GM10266 (cell line): ENCODE measurements at regions not wholly inside any gene's neighbourhood (a gene's known extent, or its start where the extent isn't known, plus 50 kb on each side); places are given as distances from the start of the nearest gene placed in this dataset.

ENCODE experiments used
- DNase-seq: peaks from one replicate; pipeline ENCODE4 v3.0.0; 2012; ENCODE audit errors: extremely low spot score
- TF ChIP-seq, protein P1 (sequence below): IDR thresholded peaks from 2 replicates; pipeline ENCODE4 v1.5.1; 2012; ENCODE audit warnings: mild to moderate bottlenecking, low read depth; ENCODE audit not compliant: control insufficient read depth, insufficient read depth; ENCODE audit errors: missing control alignments

- DNase-seq: no peak
- TF ChIP-seq, protein P1, sequence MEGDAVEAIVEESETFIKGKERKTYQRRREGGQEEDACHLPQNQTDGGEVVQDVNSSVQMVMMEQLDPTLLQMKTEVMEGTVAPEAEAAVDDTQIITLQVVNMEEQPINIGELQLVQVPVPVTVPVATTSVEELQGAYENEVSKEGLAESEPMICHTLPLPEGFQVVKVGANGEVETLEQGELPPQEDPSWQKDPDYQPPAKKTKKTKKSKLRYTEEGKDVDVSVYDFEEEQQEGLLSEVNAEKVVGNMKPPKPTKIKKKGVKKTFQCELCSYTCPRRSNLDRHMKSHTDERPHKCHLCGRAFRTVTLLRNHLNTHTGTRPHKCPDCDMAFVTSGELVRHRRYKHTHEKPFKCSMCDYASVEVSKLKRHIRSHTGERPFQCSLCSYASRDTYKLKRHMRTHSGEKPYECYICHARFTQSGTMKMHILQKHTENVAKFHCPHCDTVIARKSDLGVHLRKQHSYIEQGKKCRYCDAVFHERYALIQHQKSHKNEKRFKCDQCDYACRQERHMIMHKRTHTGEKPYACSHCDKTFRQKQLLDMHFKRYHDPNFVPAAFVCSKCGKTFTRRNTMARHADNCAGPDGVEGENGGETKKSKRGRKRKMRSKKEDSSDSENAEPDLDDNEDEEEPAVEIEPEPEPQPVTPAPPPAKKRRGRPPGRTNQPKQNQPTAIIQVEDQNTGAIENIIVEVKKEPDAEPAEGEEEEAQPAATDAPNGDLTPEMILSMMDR: no peak
These were observed 70.0 kb upstream of the ZSWIM6 start for GRCh38 chr5:61262080-61262479.

DNA sequence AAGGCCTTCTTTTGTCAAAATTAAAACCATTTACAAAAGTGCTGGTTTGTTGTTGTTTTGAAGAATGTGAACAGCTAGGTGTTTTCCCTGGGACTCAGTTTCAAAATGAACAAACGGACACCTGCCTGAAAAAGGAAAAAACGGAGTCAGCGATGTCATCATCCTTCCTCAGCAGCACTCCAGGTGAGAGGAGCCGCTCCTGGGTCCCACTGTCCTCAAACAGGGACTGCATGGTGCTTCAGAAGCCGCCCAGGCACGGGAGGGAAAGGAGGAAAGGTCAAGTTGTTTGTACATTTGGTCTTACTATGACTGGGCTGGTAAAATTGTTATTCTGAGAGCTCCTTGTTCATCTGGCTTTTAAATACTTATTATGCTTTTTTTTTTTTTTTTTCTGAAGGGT is 69.0 kb upstream of the ZSWIM6 start:
- DNase-seq: no peak
- TF ChIP-seq, protein P1: no peak

DNA sequence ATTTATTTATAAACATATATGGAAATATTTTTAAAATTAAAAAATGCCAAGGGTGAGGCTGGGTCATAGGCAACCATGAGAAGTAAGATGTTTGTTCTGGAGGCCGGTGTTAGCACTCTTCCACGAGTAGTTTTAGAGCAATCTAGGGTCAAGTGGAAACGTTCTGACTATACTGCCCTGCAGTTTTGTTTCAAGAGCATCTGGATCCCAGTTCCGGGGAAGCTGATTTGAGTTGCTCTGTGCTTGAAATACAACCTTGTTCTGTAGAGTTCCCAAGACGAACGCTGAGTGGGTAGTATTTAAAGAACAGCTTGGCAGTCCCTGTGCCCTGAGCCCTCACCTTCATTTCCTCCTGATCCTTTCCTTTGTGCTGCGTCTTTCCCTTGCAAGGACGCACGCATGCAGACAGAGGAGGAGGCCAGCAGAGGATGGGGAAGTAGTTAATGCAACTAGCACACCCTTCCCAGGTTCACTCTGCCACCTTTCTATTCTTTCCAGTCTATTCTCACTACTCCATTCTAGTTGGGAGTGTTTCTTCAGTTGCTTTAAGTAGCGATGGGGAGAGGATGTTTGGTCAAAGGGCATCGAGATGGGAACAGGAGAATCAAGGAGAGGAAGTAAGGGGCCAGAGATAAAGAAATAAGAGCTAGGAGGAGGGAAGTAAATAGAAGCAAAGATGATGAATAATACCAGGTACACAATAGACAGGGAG is 68.3 kb upstream of the ZSWIM6 start:
- no peak for DNase-seq
- TF ChIP-seq, protein P1: no peak

DNA sequence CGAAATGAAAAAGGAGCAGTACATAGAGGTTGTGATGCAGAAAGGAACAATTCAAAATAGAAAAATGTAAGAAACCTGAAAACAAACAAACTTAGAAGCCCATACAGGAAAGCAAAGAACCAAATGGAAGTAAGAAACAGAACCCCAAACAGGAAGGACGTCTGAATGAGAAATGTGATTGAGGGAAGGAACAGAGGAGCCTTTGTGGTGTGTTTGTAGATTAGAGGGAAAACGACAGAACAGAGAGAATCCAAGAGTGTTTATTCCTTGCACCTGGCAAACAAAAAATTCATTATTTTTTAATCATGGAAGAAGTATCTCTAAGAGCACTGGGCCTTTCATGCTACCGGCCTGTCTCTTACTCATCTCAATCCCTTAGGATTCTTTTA is 67.8 kb upstream of the ZSWIM6 start:
- TF ChIP-seq, protein P1: no peak
- DNase-seq: no peak

- no peak for DNase-seq
- TF ChIP-seq, protein P1: no peak
These were observed 64.9 kb upstream of the ZSWIM6 start for GRCh38 chr5:61267116-61267515.

DNA sequence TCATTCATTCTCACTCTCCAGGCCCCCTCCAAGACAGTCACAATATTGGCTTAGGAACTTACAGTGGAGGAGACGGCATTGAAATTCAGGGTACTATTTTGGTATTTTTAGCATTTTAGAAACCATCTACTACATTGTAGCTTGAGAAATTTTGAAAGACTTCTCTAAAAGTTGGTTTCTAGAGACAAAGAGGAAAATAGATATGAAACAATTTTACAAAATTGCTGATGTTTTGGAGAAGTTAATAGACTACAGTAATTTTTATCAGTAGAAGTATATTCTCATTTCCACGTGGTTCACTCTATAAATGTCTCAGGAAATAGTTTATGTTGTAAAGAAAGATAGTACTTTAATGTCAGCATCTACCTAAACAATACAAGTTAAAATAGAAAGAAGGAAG is 63.2 kb upstream of the ZSWIM6 start:
- DNase-seq: no peak
- TF ChIP-seq, protein P1: no peak

DNA sequence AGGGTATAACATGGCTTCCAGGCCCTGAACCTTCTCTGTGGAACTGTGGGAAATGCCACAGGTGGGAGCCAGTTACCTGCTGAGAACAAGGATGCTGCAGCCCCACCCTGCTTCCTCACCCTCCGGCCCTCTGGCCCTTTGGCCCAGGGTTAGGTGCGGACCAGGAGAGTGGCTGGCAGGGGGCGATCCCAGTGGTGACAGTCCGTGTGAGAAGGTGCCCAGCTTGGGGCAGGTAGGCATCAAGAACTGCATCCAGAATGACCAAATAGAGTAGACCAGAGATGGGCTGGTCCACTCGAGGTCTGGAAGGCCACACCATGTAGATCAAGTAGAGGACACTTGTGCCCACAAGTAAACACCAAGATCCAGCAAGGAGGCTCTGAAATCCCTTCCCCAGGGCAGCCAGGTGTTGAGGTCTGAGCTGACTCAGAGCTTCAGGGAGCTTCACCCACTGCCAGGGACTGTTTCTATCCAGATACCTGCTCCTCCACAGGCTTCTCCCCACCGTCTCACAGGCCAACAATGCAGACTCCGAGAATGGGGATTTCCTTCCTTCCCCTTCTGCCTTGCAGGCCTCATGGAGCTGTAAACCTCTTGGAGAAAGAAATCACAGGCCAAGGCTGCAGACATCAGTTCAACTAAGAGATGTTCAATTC is 61.4 kb upstream of the ZSWIM6 start:
- TF ChIP-seq, protein P1: no peak

More for the DNA sequence above, 61.4 kb upstream of the ZSWIM6 start:
- DNase-seq: no peak
